IMR-90 (cell line): ENCODE measurements at regions not wholly inside any gene's neighbourhood (a gene's known extent, or its start where the extent isn't known, plus 50 kb on each side); places are given as distances from the start of the nearest gene placed in this dataset.

Experiments used
- ATAC-seq: fragments of 200-7000 bp; cut with Tn5 transposase; 2 replicates; pipeline ENCODE4 v1.9.1; 2020; ENCODE audit warnings: low read depth, mild to moderate bottlenecking, moderate library complexity
- BruUV-seq: library from RNA; stranded (reverse); fragments of 400-500 nt; replicated peaks from 2 replicates; lab custom pipeline; 2021; lab: Mats Ljungman, UMichigan
- CTCF ChIA-PET: fragments of 300-600 bp; formaldehyde crosslinking; extraction: SDS; loops from one replicate; lab custom pipeline; 2021; ENCODE audit warnings: antibody characterized with exemption; lab: Yijun Ruan, JAX
- POLR2A ChIA-PET: fragments of 300-600 bp; sonication (Branson Sonifier 250); formaldehyde crosslinking; loops from one replicate; lab custom pipeline; 2022; ENCODE audit warnings: antibody characterized with exemption; ENCODE audit not compliant: unreplicated experiment; lab: Charles Lee
- DNase-seq: peaks from one replicate; pipeline ENCODE4 v3.0.0; 2013
- H2AFZ ChIP-seq: replicated peaks from 2 replicates; pipeline ENCODE3; 2013; ENCODE audit warnings: low read length, mild to moderate bottlenecking; ENCODE audit not compliant: poor library complexity
- H2AK5ac ChIP-seq: 2 replicates; pipeline ENCODE4 v1.6.1; 2013; ENCODE audit warnings: low read depth, low read length, inconsistent platforms
- H2AK9ac ChIP-seq: replicated peaks from 2 replicates; pipeline ENCODE3; 2013; ENCODE audit warnings: mild to moderate bottlenecking, low read depth, low read length, moderate library complexity; ENCODE audit not compliant: poor library complexity
- H2BK120ac ChIP-seq: 2 replicates; pipeline ENCODE4 v1.6.1; 2013; ENCODE audit warnings: low read depth, low read length, inconsistent platforms
- H2BK15ac ChIP-seq: 3 replicates; pipeline ENCODE4 v1.6.1; 2013; ENCODE audit warnings: low read depth, low read length, inconsistent platforms
- H2BK20ac ChIP-seq: 2 replicates; pipeline ENCODE4 v1.6.1; 2013; ENCODE audit warnings: low read depth, mild to moderate bottlenecking, inconsistent platforms, low read length, moderate library complexity
- H2BK5ac ChIP-seq: 2 replicates; pipeline ENCODE4 v1.6.1; 2013; ENCODE audit warnings: mild to moderate bottlenecking, low read depth, low read length, inconsistent platforms; ENCODE audit not compliant: poor library complexity, severe bottlenecking
- H3K14ac ChIP-seq: replicated peaks from 2 replicates; pipeline ENCODE4 v1.6.1; 2013; ENCODE audit warnings: low read depth, low read length, inconsistent platforms
- H3K18ac ChIP-seq: 2 replicates; pipeline ENCODE4 v1.6.1; 2013; ENCODE audit warnings: low read depth, low read length, control low read depth
- H3K23ac ChIP-seq: 2 replicates; pipeline ENCODE4 v1.6.1; 2013; ENCODE audit warnings: low read depth, low read length, inconsistent platforms
- H3K27ac ChIP-seq: 2 replicates; pipeline ENCODE4 v1.5.1; 2013; ENCODE audit warnings: mild to moderate bottlenecking, control low read depth, low read length; ENCODE audit not compliant: insufficient read depth
- H3K27me3 ChIP-seq: 2 replicates; pipeline ENCODE4 v1.6.1; 2013; ENCODE audit warnings: low read length; ENCODE audit not compliant: control insufficient read depth, insufficient read depth
- H3K36me3 ChIP-seq: 2 replicates; pipeline ENCODE4 v1.6.1; 2013; ENCODE audit warnings: low read length, mixed read lengths; ENCODE audit not compliant: control insufficient read depth, insufficient read depth
- H3K4ac ChIP-seq: 2 replicates; pipeline ENCODE4 v1.6.1; 2013; ENCODE audit warnings: low read depth, low read length, inconsistent platforms
- H3K4me1 ChIP-seq: 2 replicates; pipeline ENCODE4 v1.6.1; 2013; ENCODE audit warnings: low read length, mixed read lengths; ENCODE audit not compliant: control insufficient read depth, insufficient read depth
- H3K4me2 ChIP-seq: 2 replicates; pipeline ENCODE4 v1.6.1; 2013; ENCODE audit warnings: low read depth, mild to moderate bottlenecking, control low read depth, low read length, moderate library complexity
- H3K4me3 ChIP-seq: 2 replicates; pipeline ENCODE4 v1.5.1; 2013; ENCODE audit warnings: low read depth, mild to moderate bottlenecking, control low read depth, low read length, moderate library complexity; ENCODE audit not compliant: insufficient read depth
- H3K56ac ChIP-seq: 2 replicates; pipeline ENCODE4 v1.6.1; 2013; ENCODE audit warnings: low read length, inconsistent platforms; ENCODE audit not compliant: insufficient read depth; ENCODE audit errors: extremely low read depth
- H3K79me1 ChIP-seq, 2 experiments: 2 replicates each; pipeline ENCODE4 v1.6.1; 2013; ENCODE audit warnings: low read length in 2 of 2, inconsistent platforms in 1 of 2, low read depth in 1 of 2
- H3K9ac ChIP-seq: 2 replicates; pipeline ENCODE4 v1.6.1; 2013; ENCODE audit warnings: low read depth, low read length, control low read depth
- H3K9me1 ChIP-seq: 2 replicates; pipeline ENCODE4 v1.6.1; 2013; ENCODE audit warnings: low read length, inconsistent platforms; ENCODE audit not compliant: insufficient read depth
- H3K9me3 ChIP-seq: 2 replicates; pipeline ENCODE4 v1.6.1; 2013; ENCODE audit warnings: low read length; ENCODE audit not compliant: control insufficient read depth, insufficient read depth
- H4K20me1 ChIP-seq: 2 replicates; pipeline ENCODE4 v1.6.1; 2013; ENCODE audit warnings: low read length, inconsistent platforms; ENCODE audit not compliant: insufficient read depth
- H4K5ac ChIP-seq: 2 replicates; pipeline ENCODE4 v1.6.1; 2013; ENCODE audit warnings: mild to moderate bottlenecking, low read depth, low read length, control low read depth
- H4K8ac ChIP-seq, 2 experiments: 2 replicates each; pipeline ENCODE4 v1.6.1; 2013; ENCODE audit warnings: low read depth in 2 of 2, low read length in 2 of 2, control low read depth in 1 of 2, inconsistent platforms in 1 of 2
- H4K91ac ChIP-seq: 2 replicates; pipeline ENCODE4 v1.6.1; 2013; ENCODE audit warnings: low read depth, low read length, inconsistent platforms; ENCODE audit not compliant: insufficient read depth
- FOS ChIP-seq: fragments of 150-350 bp; IDR thresholded peaks from 2 replicates; pipeline ENCODE4 v1.6.1; 2016; ENCODE audit warnings: low read depth, low read length
- RAD21 ChIP-seq: IDR thresholded peaks from 2 replicates; pipeline ENCODE4 v1.6.1; 2012; ENCODE audit warnings: low read length, improper control_type of control experiment
- WGBS, 2 experiments: methylation state at CpG; one replicate each; pipeline versions ENCODE4 v1.1.5 to v1.1.7; 2013; ENCODE audit warnings: missing lambda C conversion rate in 2 of 2; ENCODE audit not compliant: insufficient read length in 1 of 2; ENCODE audit errors: extremely low coverage in 2 of 2; 5-methylcytosine and 5-hydroxymethylcytosine counted together
- dilution Hi-C: fragments of 300-500 bp; cut with HindIII; formaldehyde crosslinking; loops from one replicate; pipeline ENCODE4 v1.14.3; 2018; ENCODE audit warnings: low sequenced_read_pairs; ENCODE audit not compliant: unreplicated experiment
- in situ Hi-C: fragments of 300-500 bp; cut with MboI; formaldehyde crosslinking; loops from 3 replicates; pipeline ENCODE4 v1.14.3; 2019; ENCODE audit warnings: low sequenced_read_pairs, inconsistent platforms, mixed read lengths
- intact Hi-C: fragments of 100-400 bp; cut with micrococcal nuclease; formaldehyde crosslinking; loops from 2 replicates; pipeline ENCODE4 v1.10.0; 2022

- Histone ChIP-seq H3K56ac (no peak overlapping the region), H2BK5ac (no peak overlapping the region), H3K4ac (no peak overlapping the region), H3K9me1 (peaks cover 6% of the 10 kb centered on the region; the same call in 1 of the 2 replicates), H3K14ac (peak overlapping the region; percentile 68; the same call in 1 of the 2 replicates), H3K4me2 (no peak overlapping the region), H3K23ac (peak overlapping the region; percentile 40; the same call in 1 of the 2 replicates), H3K27me3 (no peaks in the 10 kb centered on the region), H3K4me3 (no peak overlapping the region), H3K79me1 (peaks cover 0 to 7% of the 10 kb centered on the region in 2 experiments; a peak in 1 of 4 replicates), H2BK120ac (peak overlapping the region; percentile 4; the same call in 1 of the 2 replicates), H2BK20ac (peak overlapping the region; percentile 29; the same call in 1 of the 2 replicates), H2AFZ (no peak overlapping the region), H3K18ac (no peak overlapping the region), H2AK5ac (no peak overlapping the region), H4K8ac (no peak overlapping the region; a peak in 1 of 4 replicates), H3K9me3 (no peaks in the 10 kb centered on the region), H3K27ac (no peak overlapping the region), H4K20me1 (no peaks in the 10 kb centered on the region), H4K91ac (no peak overlapping the region), H3K9ac (no peak overlapping the region), H2AK9ac (no peak overlapping the region), H2BK15ac (no peak overlapping the region), H3K36me3 (no peaks in the 10 kb centered on the region), H4K5ac (no peak overlapping the region), H3K4me1 (peaks cover 10% of the 10 kb centered on the region)
- dilution Hi-C loops (no loop called here), in situ Hi-C loops (no loop called here), intact Hi-C loops (no loop called here)
- BruUV-seq = no TSS peak
- peak; percentile 63 for DNase-seq
- POLR2A ChIA-PET = no interaction called here
- CTCF ChIA-PET = interaction anchor here (0.6 kb wide), 1 partner anchor 97 kb away, joined by 4 read pairs; no protein-coding TSS in a partner anchor
- ATAC-seq = 0 out of 2 replicates have a peak, but pooled peaks have one; percentile 11
- 40% methylated on average over 2 of the region's 17 CpGs; no CpG with 5 or more reads in 1 of the 2 experiments for WGBS, 2 experiments
- no peak for TF ChIP-seq FOS
- TF ChIP-seq RAD21 = no peak
Observed at GRCh38 chr5:142426129-142427014, 101.6 kb upstream of the SPRY4 start.
